Parathyroid adenoma (tissue), 2 donors: ENCODE measurements at regions not wholly inside any gene's neighbourhood (a gene's known extent, or its start where the extent isn't known, plus 50 kb on each side); places are given as distances from the start of the nearest gene placed in this dataset.

ENCODE experiments used
- H2AFZ ChIP-seq: fragments of 300-600 bp; sonication (generic); one replicate; pipeline ENCODE4 v1.7.0; 2017; ENCODE audit warnings: antibody characterized with exemption, mild to moderate bottlenecking
- H3K27ac ChIP-seq: fragments of 300-600 bp; sonication (generic); one replicate; pipeline ENCODE4 v1.7.0; 2017
- H3K27me3 ChIP-seq: fragments of 300-600 bp; sonication (generic); one replicate; pipeline ENCODE4 v1.7.0; 2017; ENCODE audit warnings: low read length; ENCODE audit not compliant: control insufficient read depth, insufficient read depth
- H3K36me3 ChIP-seq: fragments of 300-600 bp; sonication (generic); one replicate; pipeline ENCODE4 v1.7.0; 2017; ENCODE audit warnings: low read length; ENCODE audit not compliant: control insufficient read depth, insufficient read depth
- H3K4me1 ChIP-seq: fragments of 300-600 bp; sonication (generic); one replicate; pipeline ENCODE4 v1.7.0; 2017; ENCODE audit warnings: control low read depth
- H3K4me2 ChIP-seq: fragments of 300-600 bp; sonication (generic); one replicate; pipeline ENCODE4 v1.7.0; 2017; ENCODE audit warnings: low read length
- H3K4me3 ChIP-seq: fragments of 300-600 bp; sonication (generic); one replicate; pipeline ENCODE4 v1.7.0; 2017; ENCODE audit warnings: low read depth, low read length
- H3K79me2 ChIP-seq: fragments of 300-600 bp; sonication (generic); one replicate; pipeline ENCODE4 v1.7.0; 2017; ENCODE audit warnings: control low read depth
- H3K9ac ChIP-seq: fragments of 300-600 bp; sonication (generic); one replicate; pipeline ENCODE4 v1.7.0; 2017; ENCODE audit warnings: mild to moderate bottlenecking
- H3K9me3 ChIP-seq: fragments of 300-600 bp; sonication (generic); one replicate; pipeline ENCODE4 v1.7.0; 2017; ENCODE audit warnings: low read length; ENCODE audit not compliant: control insufficient read depth
- TF ChIP-seq, protein P1 (sequence below): fragments of 300-600 bp; sonication (generic); IDR thresholded peaks from one replicate; pipeline ENCODE4 v1.7.0; 2017; ENCODE audit warnings: antibody characterized with exemption, mild to moderate bottlenecking
- donor health status: primary hyperparathyroidism.

DNA sequence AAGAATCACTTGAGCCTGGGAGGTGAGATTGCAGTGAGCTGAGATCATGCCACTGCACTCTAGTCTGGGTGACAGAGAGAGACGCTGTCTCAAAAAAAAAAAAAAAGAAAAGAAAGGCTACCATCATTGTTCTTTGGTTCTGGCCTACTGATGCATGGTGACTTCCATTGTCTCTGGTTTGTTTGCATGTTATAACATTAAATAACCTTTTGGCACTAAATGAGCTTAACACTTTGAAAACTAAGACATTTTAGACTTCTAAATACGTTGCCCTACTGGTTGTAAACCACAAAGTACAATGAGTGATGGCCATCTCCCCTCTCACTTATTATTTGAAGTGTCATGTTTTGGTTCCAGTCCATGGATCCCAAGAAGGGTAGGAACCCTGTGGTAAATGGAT is 152.9 kb upstream of the CPM start:
- Histone ChIP-seq H2AFZ (no peak overlapping the region), H3K4me3 (no peak overlapping the region), H3K4me2 (no peak overlapping the region), H3K9me3 (no peaks in the 10 kb centered on the region), H3K4me1 (no peaks in the 10 kb centered on the region), H3K27me3 (no peaks in the 10 kb centered on the region), H3K9ac (no peak overlapping the region), H3K79me2 (no peaks in the 10 kb centered on the region), H3K36me3 (no peaks in the 10 kb centered on the region), H3K27ac (no peak overlapping the region)
- TF ChIP-seq, protein P1, sequence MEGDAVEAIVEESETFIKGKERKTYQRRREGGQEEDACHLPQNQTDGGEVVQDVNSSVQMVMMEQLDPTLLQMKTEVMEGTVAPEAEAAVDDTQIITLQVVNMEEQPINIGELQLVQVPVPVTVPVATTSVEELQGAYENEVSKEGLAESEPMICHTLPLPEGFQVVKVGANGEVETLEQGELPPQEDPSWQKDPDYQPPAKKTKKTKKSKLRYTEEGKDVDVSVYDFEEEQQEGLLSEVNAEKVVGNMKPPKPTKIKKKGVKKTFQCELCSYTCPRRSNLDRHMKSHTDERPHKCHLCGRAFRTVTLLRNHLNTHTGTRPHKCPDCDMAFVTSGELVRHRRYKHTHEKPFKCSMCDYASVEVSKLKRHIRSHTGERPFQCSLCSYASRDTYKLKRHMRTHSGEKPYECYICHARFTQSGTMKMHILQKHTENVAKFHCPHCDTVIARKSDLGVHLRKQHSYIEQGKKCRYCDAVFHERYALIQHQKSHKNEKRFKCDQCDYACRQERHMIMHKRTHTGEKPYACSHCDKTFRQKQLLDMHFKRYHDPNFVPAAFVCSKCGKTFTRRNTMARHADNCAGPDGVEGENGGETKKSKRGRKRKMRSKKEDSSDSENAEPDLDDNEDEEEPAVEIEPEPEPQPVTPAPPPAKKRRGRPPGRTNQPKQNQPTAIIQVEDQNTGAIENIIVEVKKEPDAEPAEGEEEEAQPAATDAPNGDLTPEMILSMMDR: no peak

- Histone ChIP-seq H2AFZ (no peak overlapping the region), H3K9ac (no peak overlapping the region), H3K36me3 (no peaks in the 10 kb centered on the region), H3K4me1 (no peaks in the 10 kb centered on the region), H3K4me3 (no peak overlapping the region), H3K4me2 (no peak overlapping the region), H3K27me3 (no peaks in the 10 kb centered on the region), H3K27ac (no peak overlapping the region), H3K9me3 (no peaks in the 10 kb centered on the region), H3K79me2 (no peaks in the 10 kb centered on the region)
- TF ChIP-seq, protein P1: no peak
Measured at GRCh38 chr12:69087986-69088385, 151.4 kb upstream of the CPSF6 start.

- Histone ChIP-seq H3K9me3 (no peaks in the 10 kb centered on the region), H3K79me2 (no peaks in the 10 kb centered on the region), H3K27me3 (no peaks in the 10 kb centered on the region), H3K36me3 (no peaks in the 10 kb centered on the region), H3K9ac (no peak overlapping the region), H3K4me3 (no peak overlapping the region), H3K4me2 (no peak overlapping the region), H2AFZ (no peak overlapping the region), H3K27ac (no peak overlapping the region), H3K4me1 (no peaks in the 10 kb centered on the region)
- TF ChIP-seq, protein P1: no peak
Measured at GRCh38 chr12:69090722-69091121, 148.6 kb upstream of the CPSF6 start.

GRCh38 chr12:69091442-69092017 is 147.8 kb upstream of the CPSF6 start:
- TF ChIP-seq, protein P1: no peak
- no peak overlapping the region for H3K4me3 ChIP-seq
- H2AFZ ChIP-seq: no peak overlapping the region
- no peaks in the 10 kb centered on the region for H3K36me3 ChIP-seq
- no peak overlapping the region for H3K4me2 ChIP-seq
- no peaks in the 10 kb centered on the region for H3K4me1 ChIP-seq
- no peak overlapping the region for H3K27ac ChIP-seq
- no peaks in the 10 kb centered on the region for H3K79me2 ChIP-seq
- H3K27me3 ChIP-seq: no peaks in the 10 kb centered on the region
- no peaks in the 10 kb centered on the region for H3K9me3 ChIP-seq
- no peak overlapping the region for H3K9ac ChIP-seq

DNA sequence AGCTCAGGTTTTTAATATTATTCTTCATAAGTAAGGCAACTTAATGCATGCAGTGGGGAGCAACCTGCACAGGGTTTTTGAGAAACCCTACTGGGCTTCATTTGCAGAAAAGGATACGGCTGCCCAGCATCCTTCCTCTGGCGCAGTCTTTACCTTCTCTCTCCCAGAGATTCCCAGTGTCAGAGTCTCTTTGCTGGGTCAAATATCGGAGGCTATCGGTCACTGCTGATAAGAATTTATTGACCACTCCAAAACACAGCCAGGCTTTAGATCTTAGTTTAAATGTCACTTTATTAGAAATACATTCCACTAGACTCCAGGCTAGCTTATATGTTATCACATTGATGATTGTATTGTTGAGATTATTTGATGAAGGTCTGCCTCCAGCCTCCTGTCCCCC is 147.2 kb upstream of the CPSF6 start:
- H3K79me2 ChIP-seq: no peaks in the 10 kb centered on the region
- no peaks in the 10 kb centered on the region for H3K9me3 ChIP-seq
- no peaks in the 10 kb centered on the region for H3K36me3 ChIP-seq
- H3K27me3 ChIP-seq: no peaks in the 10 kb centered on the region
- TF ChIP-seq, protein P1: no peak
- H3K27ac ChIP-seq: no peak overlapping the region
- no peak overlapping the region for H3K4me3 ChIP-seq
- H2AFZ ChIP-seq: no peak overlapping the region
- H3K4me1 ChIP-seq: no peaks in the 10 kb centered on the region
- no peak overlapping the region for H3K4me2 ChIP-seq
- H3K9ac ChIP-seq: no peak overlapping the region
